ENCODE measurements at regions not wholly inside any gene's neighbourhood (a gene's known extent, or its start where the extent isn't known, plus 50 kb on each side); places are given as distances from the start of the nearest gene placed in this dataset.

DNA sequence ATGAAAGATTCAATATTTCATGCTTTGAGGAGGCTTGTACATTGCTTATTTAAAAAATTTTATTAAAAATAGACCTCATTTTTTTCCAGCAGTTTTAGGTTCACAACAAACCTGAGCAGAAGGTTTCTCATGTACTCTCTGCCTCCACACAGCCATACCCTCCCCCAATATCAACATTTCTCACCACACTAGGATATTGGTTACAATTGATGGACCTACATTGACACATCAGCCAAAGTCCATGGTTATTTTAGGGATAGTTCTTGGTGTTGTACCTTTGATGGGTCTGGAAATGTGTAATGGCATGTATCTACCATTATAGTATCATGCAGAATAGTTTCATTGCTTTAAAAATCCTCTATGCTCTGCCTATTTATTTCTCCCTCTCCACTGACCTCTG is 611.0 kb downstream of the KCTD8 start:
- DNase-seq = no peak

DNA sequence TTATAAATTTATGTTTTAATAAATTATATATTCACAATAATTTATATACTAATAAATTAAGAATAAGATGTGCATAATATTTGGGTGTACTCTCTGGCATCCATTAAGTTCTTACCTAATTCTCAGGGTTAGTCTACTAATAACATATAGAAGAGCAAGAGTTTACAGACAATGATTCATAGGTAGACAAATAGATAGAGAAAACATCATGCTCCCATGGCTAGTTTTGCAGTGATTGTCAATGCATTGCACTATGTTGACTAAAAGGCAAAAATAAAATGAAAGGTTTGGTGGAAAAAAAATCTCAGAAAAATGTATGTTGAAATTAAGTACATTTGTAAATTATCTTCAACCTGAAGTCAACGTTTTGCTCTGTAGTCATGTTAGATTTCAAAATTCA is 606.0 kb downstream of the KCTD8 start:
- no peak for DNase-seq

- no peak for DNase-seq
Measured at GRCh38 chr4:43843501-43843900, 605.1 kb downstream of the KCTD8 start.

- no peak for DNase-seq
Measured at GRCh38 chr4:43846111-43846587, 602.5 kb downstream of the KCTD8 start.

- DNase-seq = no peak
Measured at GRCh38 chr4:43853565-43854264, 594.9 kb downstream of the KCTD8 start.

DNA sequence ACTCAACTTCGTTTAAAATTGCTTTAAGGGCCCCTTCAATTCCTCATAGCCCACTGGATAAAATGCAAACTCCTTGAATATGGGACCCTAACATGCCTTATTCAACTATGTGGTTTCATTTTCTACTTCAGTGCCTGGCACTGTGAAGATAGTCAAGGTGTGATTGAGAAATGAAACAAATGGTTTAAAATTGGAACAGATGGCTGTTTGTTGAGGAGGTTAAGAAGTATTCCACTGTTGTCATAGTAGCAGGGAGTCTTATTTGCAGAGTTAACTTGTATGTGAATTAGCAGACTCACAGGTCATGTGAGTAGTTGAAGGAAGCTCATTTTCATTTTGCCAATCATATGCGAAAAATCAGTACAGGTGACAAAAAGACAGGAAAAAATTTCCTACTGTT is 593.3 kb downstream of the KCTD8 start:
- no peak for DNase-seq

DNA sequence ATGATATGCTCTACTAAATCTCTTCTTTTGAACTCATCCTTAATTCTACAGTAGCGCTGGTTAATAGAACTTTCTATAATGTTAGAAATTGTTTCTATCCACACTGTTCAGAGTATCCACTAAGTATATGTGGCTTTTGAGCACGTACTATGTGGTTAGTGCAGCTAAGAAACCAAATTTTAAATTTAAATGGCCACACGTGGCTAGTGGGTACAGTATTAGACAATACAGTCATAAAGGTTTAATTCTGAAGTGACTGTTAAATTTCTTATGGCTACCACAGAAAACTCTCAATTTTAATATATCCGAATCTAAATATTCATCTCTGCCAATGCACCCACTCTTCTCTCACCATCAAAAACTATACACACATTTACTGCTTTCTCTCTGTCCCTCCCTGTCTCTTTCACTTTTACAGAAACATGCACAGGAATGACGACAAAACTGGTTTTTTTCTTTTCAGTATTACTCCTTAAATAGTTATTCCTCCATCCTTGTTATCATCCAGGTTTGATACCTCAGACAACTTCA is 583.9 kb downstream of the KCTD8 start:
- no peak for DNase-seq

DNA sequence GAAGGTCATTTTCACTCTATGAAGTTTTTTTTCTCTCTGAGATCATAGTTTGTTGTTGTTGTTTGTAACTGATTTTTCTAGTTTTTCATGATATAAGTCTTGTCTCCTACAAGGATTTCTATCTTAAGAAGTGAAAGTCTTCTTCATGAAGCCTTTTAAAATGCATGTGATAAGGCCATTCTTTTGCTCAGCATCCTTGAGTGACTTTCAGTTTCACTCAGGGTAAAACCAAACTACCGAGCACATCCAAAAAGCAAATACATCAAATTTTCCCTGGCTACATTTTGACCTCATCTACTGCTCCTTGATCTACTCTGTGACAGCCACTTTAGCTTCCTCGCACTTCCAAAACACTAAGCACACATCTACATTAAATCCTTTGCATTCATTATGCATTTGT is 580.7 kb downstream of the KCTD8 start:
- DNase-seq = no peak

- no peak for DNase-seq
Measured at GRCh38 chr4:43875655-43876054, 573.0 kb downstream of the KCTD8 start.

- no peak for DNase-seq
Measured at GRCh38 chr4:43882470-43882869, 566.1 kb downstream of the KCTD8 start.

DNA sequence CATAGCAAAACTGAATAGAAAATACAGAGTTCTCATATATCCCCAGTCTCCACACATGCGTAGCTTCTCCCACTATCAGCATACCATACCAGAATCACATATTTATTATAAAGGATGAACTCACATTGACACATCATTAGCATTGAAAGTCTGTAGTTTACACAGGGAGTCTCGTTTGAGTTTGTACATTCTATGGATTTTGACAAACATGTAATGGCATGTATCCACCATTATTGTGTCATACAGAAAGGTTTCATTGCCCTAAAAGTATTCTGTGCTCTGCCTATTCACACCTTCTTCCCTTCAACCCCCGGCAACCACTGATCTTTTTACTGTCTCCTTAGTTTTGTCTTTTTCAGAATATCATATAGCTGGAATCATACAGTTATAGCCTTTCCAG is 562.4 kb downstream of the KCTD8 start:
- no peak for DNase-seq

GRCh38 chr4:43898836-43899235 is 549.8 kb downstream of the KCTD8 start:
- DNase-seq = no peak

- DNase-seq = no peak
Measured at GRCh38 chr4:43903456-43903855, 545.2 kb downstream of the KCTD8 start.

DNA sequence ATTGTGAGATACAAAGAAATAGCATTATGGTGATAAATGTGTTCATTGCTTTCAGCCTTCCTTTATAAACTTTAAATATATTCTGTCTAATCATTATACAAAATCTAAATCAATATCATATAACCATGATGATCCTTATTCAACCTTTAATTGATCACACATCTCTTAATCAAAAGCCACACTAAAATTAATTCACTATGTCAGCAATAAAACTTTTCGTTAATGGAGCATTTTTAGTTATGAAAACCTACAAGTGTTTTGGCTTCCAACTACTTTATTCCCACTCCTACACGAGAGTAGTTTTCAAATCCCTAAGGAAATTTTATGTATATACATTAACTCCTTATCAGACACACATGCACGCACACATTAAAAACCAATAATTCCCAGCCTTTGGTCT is 530.2 kb downstream of the KCTD8 start:
- DNase-seq = no peak

DNA sequence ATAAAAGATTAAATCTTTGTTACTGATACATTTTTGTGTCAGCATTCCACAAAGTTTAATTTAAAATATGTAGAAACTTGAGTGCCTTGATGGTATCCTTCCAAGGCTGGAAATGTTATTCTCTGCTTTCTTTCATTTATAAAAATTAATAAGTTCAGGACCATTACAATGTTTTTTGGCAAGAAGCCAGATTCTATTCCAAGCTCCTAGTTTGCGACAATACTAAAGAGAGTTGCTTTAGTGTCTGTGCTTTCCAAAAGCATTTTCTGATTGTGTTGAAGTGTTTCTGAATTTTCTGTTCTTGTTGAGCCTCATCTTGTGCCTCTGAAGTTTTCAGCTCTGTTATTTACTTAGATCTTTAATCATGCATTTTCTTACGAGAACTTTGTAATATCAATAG is 516.2 kb downstream of the KCTD8 start:
- DNase-seq = no peak

- DNase-seq = no peak
Measured at GRCh38 chr4:43943998-43944397, 504.6 kb downstream of the KCTD8 start.

DNA sequence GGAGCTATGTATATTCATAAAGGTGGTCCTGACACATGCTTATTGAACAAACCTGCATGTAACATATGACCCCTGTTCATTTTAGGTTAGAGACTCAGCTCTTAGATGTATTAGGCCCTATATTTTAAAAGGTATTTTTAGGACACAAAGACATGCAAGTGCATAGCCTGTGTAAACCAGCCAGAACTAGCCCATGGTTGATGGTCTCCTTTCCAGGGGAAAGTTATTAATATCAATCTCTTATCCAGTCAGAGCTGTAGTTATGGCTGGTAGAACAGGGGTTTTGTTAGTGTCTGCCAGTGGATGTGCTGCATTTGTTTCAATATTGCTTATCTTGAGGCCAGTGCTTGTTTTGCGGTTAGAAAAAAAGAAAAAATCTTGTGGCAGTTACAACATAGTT is 488.6 kb downstream of the KCTD8 start:
- DNase-seq = no peak

GRCh38 chr4:43968011-43968410 is 480.6 kb downstream of the KCTD8 start:
- no peak for DNase-seq

GRCh38 chr4:43983610-43984009 is 465.0 kb downstream of the KCTD8 start:
- no peak for DNase-seq

DNA sequence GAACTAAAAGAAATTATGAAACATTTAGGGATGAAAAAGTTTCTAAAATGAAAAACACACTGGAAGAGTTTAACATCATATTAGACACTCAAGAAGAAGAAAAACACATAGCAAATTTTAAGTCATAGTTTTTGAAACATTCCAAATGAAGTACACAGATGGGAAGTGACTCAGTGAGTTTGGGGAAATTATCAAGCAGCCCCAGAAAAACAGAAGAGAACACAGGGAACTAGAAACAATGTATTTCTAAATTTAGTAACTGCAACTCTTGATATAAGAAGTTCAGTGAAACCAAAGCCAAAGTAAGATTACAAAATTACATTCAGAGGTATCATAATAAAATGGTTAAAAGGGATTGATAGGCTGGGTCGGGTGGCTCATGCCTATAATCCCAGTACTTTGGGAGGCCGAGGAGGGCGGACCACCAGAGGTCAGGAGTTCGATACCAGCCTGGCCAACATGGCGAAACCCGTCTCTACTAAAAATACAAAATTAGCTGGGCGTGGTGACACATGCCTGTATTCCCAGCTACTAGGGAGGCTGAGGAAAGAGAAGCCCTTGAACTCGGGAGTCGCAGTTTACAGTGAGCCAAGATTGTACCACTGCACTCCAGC is 461.2 kb downstream of the KCTD8 start:
- no peak for DNase-seq

- DNase-seq = no peak
Measured at GRCh38 chr4:43990551-43990950, 458.1 kb downstream of the KCTD8 start.

DNA sequence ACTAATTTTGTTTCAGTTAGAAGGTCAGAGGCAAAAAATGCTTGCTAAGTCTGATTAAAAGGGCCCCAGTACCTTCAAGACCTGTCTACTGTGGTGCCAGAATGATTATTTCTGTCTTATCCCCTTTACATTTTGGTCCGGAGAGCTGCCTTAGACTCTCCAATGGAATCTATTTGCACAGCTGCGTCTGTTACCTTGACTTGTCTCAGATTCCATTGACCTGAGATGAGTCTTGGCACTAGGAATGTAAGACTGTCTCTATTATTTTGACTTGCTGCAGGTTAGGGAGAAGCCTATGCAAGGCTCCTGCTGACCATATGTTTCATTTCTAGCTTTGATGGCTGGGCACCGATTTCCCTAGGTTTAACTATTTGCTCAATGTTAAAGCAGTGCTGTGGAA is 457.6 kb downstream of the KCTD8 start:
- DNase-seq = no peak

DNA sequence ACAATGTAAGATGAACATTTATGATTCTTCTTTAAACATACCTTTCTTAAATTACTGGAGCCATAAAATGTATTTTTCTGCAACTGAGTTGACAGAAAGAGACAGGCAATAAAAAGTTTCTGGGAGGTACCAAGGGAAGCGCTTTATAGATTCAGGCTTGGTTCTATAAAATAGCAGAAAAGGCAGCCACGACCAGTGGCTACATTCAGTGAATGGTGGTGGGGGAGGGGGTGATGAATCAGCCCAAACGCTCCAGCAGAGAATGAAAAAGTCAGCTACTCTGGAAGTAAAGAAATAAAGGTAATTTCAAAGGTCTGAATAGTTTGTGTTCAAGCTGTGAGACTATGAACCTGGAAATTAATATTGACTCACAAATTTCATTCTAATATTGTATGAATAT is 456.1 kb downstream of the KCTD8 start:
- DNase-seq = no peak

DNA sequence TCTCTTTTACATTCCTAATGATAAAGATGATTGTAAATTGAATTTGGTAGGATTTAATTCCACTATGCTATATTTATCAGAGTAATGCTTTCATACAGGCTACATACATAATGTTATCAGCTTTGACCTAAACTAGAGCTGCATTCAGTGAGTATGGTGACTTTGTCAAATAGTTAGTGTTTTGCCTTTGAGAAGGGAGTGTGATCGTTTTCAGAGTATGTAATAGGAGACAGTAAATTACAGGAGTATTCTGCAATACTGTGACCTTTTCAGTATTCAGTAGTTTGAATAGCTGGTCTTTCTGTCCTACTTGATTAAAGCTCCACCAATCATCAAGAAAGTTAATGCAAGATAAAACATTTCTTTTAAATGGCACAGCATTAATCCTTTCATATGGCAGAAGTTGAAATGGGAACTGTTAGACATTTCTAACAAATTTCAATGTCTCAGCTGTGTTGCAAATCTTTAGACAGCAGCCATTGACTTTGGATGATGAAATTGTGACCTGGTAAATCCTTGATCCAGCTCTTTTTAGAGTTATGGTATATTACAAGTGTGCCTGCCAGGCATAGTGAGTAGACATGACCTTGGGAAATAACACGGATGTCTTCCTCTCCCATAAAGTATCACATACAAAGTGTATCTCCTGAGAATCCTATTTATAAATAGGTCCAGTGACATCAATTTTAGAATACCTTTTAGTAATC is 455.3 kb downstream of the KCTD8 start:
- DNase-seq = no peak
